ENCODE measurements at regions not wholly inside any gene's neighbourhood (a gene's known extent, or its start where the extent isn't known, plus 50 kb on each side); places are given as distances from the start of the nearest gene placed in this dataset.

DNA sequence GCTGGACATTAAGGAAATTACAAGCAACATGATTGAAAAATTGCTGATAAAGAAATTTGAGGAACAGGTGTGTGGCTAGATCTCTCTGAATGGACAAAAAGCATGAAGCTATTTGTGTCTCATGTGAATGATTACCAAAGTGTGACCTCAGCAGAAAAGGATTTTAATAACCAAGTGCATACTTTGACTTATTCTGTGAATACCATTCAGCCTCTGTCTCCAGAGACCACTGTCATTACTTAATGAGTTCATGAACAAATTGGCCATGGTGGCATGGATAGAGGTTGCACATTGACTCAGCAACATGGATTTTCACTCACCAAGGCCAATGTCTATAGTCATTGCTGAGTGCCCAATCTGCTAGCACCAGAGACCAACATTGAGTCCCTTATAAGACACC, 874.6 kb upstream of the POT1 start:
- Histone ChIP-seq H3F3A (ENCODE audit: insufficient read depth, low read length) (no peaks in the 10 kb centered on the region), H4K20me1 (ENCODE audit: insufficient read depth, low read length) (no peaks in the 10 kb centered on the region), H2AFZ (ENCODE audit: low read length) (no peak overlapping the region), H3K4me2 (ENCODE audit: low read length) (no peak overlapping the region), H3K9me3 (ENCODE audit: low read length) (no peaks in the 10 kb centered on the region), H3K9me2 (ENCODE audit: low read depth, low read length) (peaks cover 3% of the 10 kb centered on the region; the same call in 1 of the 2 replicates), H3K36me3 (ENCODE audit: insufficient read depth, low read length) (no peaks in the 10 kb centered on the region), H3K4me1 (ENCODE audit: insufficient read depth, low read length, severe bottlenecking) (no peaks in the 10 kb centered on the region), H3K79me2 (ENCODE audit: insufficient read depth, low read length) (no peaks in the 10 kb centered on the region), H3K27ac (ENCODE audit: low read depth, low read length, poor library complexity, severe bottlenecking) (no peak overlapping the region), H3K27me3 (ENCODE audit: insufficient read depth, low read length) (no peaks in the 10 kb centered on the region), H3K4me3 (ENCODE audit: low read depth, low read length, poor library complexity, severe bottlenecking) (no peak overlapping the region), H3K9ac (ENCODE audit: low read length) (no peak overlapping the region)
- TF ChIP-seq, protein P1, sequence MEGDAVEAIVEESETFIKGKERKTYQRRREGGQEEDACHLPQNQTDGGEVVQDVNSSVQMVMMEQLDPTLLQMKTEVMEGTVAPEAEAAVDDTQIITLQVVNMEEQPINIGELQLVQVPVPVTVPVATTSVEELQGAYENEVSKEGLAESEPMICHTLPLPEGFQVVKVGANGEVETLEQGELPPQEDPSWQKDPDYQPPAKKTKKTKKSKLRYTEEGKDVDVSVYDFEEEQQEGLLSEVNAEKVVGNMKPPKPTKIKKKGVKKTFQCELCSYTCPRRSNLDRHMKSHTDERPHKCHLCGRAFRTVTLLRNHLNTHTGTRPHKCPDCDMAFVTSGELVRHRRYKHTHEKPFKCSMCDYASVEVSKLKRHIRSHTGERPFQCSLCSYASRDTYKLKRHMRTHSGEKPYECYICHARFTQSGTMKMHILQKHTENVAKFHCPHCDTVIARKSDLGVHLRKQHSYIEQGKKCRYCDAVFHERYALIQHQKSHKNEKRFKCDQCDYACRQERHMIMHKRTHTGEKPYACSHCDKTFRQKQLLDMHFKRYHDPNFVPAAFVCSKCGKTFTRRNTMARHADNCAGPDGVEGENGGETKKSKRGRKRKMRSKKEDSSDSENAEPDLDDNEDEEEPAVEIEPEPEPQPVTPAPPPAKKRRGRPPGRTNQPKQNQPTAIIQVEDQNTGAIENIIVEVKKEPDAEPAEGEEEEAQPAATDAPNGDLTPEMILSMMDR (IDR thresholded peaks at IDR 0.05; ENCODE audit: low read length) = no peak
- TF ChIP-seq EZH2 (IDR thresholded peaks at IDR 0.05; ENCODE audit: borderline replicate concordance, low read length) = no peak

DNA sequence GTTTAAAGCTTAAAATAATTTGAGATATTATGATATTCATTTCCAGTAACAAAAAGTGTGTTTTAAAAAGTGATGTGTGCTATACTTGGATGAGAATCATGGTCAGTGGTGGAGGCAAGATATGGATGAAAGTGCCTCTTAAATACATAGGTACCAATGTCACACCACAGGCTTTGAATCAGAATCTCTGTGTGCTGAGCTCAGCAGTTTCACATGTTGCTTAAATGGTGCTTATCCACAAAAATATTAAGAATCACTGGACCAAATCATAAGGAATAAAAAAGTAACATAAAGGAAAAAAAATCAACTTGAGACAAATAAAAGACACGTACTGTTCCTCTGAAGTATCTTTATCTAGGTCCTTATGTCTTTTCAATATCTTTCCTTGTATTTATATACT, 850.5 kb upstream of the POT1 start:
- Histone ChIP-seq H2AFZ (ENCODE audit: low read length) (no peak overlapping the region), H3K4me3 (ENCODE audit: low read depth, low read length, poor library complexity, severe bottlenecking) (no peak overlapping the region), H3K4me1 (ENCODE audit: insufficient read depth, low read length, severe bottlenecking) (no peaks in the 10 kb centered on the region), H3K9ac (ENCODE audit: low read length) (no peak overlapping the region), H3K4me2 (ENCODE audit: low read length) (no peak overlapping the region), H3K79me2 (ENCODE audit: insufficient read depth, low read length) (no peaks in the 10 kb centered on the region), H3K27ac (ENCODE audit: low read depth, low read length, poor library complexity, severe bottlenecking) (no peak overlapping the region), H3K27me3 (ENCODE audit: insufficient read depth, low read length) (no peaks in the 10 kb centered on the region), H3K36me3 (ENCODE audit: insufficient read depth, low read length) (no peaks in the 10 kb centered on the region), H3F3A (ENCODE audit: insufficient read depth, low read length) (no peaks in the 10 kb centered on the region), H4K20me1 (ENCODE audit: insufficient read depth, low read length) (no peaks in the 10 kb centered on the region), H3K9me2 (ENCODE audit: low read depth, low read length) (no peaks in the 10 kb centered on the region), H3K9me3 (ENCODE audit: low read length) (no peaks in the 10 kb centered on the region)
- no peak for TF ChIP-seq EZH2 (IDR thresholded peaks at IDR 0.05; ENCODE audit: borderline replicate concordance, low read length)
- TF ChIP-seq, protein P1 (IDR thresholded peaks at IDR 0.05; ENCODE audit: low read length) = no peak

- Histone ChIP-seq H3K9me3 (ENCODE audit: low read length) (no peaks in the 10 kb centered on the region), H3K9ac (ENCODE audit: low read length) (no peak overlapping the region), H3K9me2 (ENCODE audit: low read depth, low read length) (no peaks in the 10 kb centered on the region), H3K36me3 (ENCODE audit: insufficient read depth, low read length) (no peaks in the 10 kb centered on the region), H3F3A (ENCODE audit: insufficient read depth, low read length) (no peaks in the 10 kb centered on the region), H3K79me2 (ENCODE audit: insufficient read depth, low read length) (no peaks in the 10 kb centered on the region), H4K20me1 (ENCODE audit: insufficient read depth, low read length) (no peaks in the 10 kb centered on the region), H3K4me3 (ENCODE audit: low read depth, low read length, poor library complexity, severe bottlenecking) (no peak overlapping the region), H3K4me1 (ENCODE audit: insufficient read depth, low read length, severe bottlenecking) (no peaks in the 10 kb centered on the region), H3K27ac (ENCODE audit: low read depth, low read length, poor library complexity, severe bottlenecking) (no peak overlapping the region), H3K27me3 (ENCODE audit: insufficient read depth, low read length) (no peaks in the 10 kb centered on the region), H3K4me2 (ENCODE audit: low read length) (no peak overlapping the region), H2AFZ (ENCODE audit: low read length) (no peak overlapping the region)
- TF ChIP-seq EZH2 (IDR thresholded peaks at IDR 0.05; ENCODE audit: borderline replicate concordance, low read length) = no peak
- TF ChIP-seq, protein P1 (IDR thresholded peaks at IDR 0.05; ENCODE audit: low read length) = no peak
Measured at GRCh38 chr7:125775317-125775716, 845.7 kb upstream of the POT1 start.

Measured in OCI-LY1 (cell line).